GM04503 (cell line): ENCODE measurements at regions not wholly inside any gene's neighbourhood (a gene's known extent, or its start where the extent isn't known, plus 50 kb on each side); places are given as distances from the start of the nearest gene placed in this dataset.

ENCODE experiments used
- DNase-seq: peaks from one replicate; pipeline ENCODE4 v3.0.0-alpha.2; 2012; ENCODE audit warnings: low read depth

- DNase-seq = peak; percentile 68
Measured at GRCh38 chr1:67948151-67949080, 102.0 kb downstream of the DIRAS3 start.

DNA sequence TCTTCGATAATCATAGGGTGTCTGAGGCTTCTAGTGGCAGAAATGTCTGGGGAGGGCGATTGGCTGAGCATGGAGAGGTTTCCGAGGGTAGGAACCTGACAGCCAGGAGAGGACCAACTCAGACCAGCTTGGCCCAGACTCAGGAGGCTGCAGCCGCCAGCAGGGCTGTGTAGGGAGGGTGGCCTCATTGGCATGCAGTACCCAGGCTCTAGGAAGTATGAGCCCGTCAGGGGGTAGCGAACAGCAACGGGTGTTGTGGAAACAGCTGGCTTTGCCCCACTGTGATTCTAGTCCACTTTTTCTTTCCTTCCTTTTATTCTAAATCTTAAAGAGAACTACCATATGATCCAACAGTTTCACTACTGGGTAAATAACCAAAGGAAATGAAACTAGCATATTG, 103.3 kb downstream of the DIRAS3 start:
- no peak for DNase-seq

- no peak for DNase-seq
Measured at GRCh38 chr1:67945733-67946374, 104.6 kb downstream of the DIRAS3 start.

GRCh38 chr1:67942274-67942673, 108.2 kb downstream of the DIRAS3 start:
- no peak for DNase-seq

GRCh38 chr1:67941746-67942145, 108.5 kb upstream of the GNG12 start:
- no peak for DNase-seq

DNA sequence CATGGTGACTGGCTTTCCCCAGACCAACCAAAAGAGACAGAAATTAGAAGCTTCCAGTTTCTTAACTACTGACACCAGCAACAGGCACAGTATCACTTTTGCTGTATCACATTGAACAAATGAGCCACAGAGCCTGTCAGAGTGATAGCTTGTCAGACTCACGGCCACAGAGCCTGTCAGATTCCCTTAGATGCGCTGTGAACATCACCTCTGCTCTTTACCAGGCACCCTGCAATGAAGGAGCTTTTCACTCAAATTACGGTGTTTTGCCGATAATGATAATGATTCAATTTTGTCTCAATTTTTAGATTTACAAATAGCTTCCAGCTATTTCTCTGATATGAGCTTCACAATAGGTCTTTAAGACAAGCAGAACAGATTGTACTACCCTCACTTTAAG, 107.9 kb upstream of the GNG12 start:
- no peak for DNase-seq

DNA sequence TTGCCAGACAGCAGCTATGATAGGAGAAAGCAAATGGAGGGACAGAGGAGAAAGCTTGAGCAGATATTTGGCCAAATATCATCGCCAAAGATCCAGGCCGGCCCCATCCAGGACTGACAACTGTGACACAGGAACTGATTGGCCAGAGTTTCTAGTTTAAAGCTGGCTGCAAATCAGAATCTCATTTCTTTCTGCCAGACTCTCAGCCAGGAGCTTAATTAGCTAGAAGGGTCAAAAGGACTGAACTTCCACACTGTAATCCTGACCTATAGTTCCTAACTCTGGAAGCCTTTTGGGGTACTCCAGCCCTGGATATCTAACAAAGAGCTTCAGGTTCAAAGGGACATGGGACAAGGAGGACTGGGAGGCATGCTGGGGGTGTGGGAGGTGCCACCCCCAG, 106.7 kb upstream of the GNG12 start:
- no peak for DNase-seq

- no peak for DNase-seq
Measured at GRCh38 chr1:67939186-67939743, 106.0 kb upstream of the GNG12 start.

DNA sequence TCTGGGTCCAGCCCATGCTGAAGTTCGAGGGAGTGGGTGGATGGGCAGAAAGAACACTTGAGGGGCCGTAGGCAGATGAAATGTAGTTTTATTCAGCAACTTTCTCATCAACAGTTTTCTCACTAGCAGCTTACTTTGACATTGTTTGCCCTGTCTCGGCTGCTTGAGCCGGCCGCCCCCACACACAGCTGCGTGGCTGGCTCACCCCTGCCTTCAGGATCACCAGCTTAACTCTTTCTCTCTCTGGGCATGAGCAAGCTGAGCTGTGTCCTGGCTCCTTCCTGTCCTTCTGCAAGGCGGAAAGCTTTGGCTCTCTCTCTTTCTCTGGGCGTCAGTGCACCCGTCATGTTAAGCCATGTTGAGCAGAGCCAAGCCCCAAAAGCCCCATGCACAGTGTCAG, 104.4 kb upstream of the GNG12 start:
- DNase-seq = no peak

- no peak for DNase-seq
Measured at GRCh38 chr1:67937010-67937409, 103.7 kb upstream of the GNG12 start.

DNA sequence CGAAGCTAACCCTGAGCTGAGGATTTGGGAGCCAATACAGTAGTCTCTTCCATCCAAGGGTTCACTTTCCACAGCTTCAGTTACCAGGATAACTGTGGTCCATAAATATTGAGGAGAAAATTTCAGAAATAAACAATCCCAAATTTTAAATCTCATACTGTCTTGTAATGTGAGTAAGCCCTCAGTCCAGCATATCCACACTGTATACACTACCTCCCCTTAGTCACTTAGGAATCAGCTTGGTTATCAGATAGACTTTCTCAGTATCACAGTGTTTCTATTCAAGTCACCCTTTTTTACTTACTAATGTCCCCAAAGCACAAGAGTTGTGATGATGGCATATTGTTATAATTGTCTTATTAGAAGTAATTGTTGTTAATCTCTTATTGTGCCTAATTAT, 102.3 kb upstream of the GNG12 start:
- DNase-seq = no peak

DNA sequence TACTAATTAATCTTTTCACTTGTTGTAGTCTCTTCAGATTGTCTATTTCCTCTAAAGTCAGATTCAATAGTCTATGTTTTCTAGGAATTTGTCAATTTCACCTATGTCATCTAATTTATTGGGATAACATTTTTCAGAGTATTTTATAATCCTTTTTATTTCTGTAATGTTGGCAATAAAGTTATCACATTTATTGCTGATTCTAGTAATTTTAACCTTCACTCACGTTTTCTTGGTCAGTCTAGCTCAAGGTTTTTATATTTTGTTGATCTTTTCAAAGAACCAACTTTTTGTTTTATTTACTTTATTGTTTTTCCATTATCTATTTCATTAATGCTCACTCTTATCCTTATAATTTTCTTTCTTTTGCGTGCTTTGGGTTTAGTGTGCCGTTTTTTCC, 97.9 kb upstream of the GNG12 start:
- no peak for DNase-seq

- DNase-seq = no peak
Measured at GRCh38 chr1:67923074-67923473, 89.8 kb upstream of the GNG12 start.

DNA sequence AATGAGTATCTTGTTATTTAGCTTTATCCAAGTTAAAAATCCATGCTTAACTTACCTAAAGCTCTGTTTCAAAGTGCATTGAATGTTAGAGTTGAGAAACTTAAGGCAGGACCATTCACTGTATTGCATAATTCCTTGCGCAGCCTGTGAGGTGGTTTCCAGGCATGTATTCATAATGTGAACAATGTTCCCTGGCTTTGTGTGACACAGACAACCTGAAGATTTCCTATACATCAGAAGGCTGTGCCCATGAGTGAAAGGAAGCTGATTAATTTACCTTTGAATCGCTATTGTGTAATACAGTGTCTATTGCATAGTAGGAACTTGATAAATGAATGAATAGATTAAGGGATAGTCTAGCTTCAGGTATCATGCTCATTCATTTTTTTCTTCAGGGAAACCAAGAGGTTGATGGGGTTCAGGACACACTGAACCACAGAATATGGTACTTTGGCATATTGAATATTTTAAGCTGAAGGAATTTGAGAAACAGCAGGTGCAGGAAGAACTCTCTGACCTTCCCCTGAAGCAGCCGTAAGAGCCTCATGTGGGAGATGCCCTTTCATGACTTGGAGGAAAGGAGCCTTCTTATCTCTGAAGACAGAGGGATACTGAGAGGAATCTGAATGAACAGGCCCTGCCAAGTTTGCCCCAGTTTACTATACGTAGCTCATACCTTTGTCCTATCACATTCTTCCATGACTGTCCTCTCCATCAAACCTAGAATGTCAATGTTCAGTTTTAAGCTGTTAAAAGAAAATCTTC, 88.6 kb upstream of the GNG12 start:
- DNase-seq = no peak

DNA sequence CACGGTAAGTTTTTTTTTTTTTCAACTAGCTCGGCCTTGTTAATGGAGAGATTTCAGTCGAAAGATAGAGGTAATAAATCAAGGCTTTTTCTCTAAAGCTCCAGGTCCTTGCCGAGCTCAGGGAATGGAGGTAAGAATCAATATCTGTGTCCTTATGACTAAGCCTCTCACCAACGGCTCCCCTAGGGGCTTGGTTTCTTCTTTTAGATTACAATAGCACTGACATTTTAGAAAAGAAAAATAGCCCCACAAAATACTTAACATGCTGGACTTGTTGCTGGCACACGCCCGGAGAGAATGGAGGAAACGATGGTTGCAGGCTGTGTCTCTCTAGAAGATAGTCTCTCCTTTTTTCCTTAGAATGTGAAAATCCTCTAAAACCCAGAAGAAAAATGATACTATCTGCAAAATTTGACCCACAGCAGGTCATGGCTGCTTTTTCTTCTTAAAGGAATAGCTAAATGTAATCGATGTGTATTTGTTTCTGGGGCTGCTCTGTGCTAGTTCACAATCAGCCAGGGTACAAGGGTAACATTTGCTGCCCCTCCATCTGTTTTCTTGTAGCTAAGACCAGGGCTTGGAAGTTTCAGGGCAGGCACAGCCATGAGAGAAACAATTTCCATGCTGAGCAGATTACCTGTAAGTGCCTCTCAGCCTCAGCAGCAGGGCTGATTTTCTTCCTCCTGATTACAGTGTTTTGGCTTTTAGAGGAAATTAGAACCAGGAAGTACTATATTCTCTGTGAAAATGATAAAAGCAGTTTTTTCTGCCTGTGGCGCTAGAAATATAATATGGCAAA, 86.2 kb upstream of the GNG12 start:
- no peak for DNase-seq

DNA sequence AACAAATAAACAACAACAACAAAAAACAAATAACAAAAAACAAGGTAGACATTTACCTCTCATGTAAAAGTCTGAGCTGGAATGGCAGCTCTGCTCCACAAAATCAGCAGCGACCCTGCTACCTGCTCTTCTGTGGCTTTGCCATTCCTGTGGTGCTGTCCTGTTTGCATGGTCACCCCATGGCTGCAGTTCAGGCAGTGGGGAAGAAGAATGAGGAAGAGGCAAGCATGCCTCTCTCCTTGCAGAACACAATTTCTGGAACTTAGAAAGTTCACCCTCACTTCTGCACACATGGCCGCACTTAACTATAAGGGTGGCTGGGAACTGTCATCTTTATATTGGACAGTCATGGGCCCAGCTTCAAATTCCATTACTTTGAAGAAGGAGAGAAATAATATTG, 84.8 kb upstream of the GNG12 start:
- DNase-seq = no peak

DNA sequence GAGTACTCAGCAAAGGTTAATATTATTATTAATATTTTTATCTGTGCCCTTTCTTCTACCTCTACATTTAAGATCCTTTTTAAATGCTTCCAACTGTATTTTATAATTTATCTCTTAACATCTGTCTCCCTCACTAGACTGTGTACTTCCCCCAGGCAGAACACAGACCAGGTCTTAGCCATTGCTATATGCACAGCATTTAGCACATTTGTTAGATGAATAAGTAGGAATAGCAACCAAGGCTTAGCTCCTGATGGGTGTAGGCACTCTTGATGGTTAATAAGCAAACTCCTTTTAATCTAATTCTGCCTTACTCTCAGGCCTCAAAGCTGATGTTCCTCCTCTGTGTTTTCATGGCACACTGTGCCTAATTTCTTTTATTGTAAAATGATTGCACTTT, 83.7 kb upstream of the GNG12 start:
- no peak for DNase-seq

GRCh38 chr1:67916140-67916886, 83.0 kb upstream of the GNG12 start:
- DNase-seq = no peak

DNA sequence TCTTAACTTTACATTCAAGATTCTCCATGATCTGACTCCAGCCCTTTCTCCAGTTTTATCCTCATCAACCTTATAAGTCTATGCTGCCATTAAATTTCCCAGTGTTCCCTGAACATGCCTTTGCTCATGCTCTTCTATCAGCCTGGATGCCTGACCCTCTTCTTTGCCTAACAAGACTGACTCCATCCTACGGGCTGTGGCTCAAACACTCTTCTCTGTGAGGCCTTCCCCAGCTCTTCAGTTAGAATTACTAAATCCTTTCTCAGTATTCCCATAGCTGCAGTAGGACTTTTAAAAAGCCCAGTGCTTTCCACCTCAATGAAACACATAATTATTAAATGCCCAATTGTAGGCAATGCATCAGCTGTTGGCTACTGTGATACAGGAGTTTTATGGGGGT, 76.5 kb upstream of the GNG12 start:
- DNase-seq = no peak

DNA sequence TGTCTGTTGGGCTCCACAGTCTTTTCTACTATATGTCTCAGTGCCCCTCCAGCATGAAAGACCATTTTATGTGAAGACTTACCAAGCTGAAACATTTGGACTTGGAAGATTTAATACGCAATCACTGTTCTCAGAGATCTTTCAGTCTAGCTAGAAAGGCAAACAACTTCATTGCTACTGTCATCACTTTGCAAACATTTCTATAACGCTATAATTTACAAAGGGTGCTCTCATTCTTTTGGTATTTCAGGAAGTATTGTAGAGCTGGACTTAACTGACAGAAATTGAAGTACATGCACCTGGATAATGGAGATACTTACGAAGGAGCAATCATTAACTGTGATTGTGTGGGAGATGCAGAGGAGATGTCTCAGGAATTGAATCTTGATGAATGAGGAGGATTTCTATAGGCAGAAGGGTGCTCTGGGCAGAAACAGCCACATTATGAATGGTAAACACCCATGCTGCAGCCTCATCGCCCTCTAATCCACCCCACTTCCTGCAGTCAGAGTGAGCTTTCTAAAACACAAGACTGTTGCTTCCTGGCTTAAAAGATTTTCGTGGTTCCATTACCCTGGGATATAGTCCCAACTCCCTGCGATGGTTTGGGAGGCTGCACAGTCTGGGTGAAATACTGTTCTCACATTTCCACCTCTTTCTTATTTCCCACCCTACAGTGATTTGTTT, 75.1 kb upstream of the GNG12 start:
- DNase-seq = no peak
